WTC11 (cell line): ENCODE measurements at regions not wholly inside any gene's neighbourhood (a gene's known extent, or its start where the extent isn't known, plus 50 kb on each side); places are given as distances from the start of the nearest gene placed in this dataset.

Source experiments
- ESRRA ChIP-seq: sonication (generic); formaldehyde crosslinking; IDR thresholded peaks from 2 replicates; pipeline ENCODE4 v1.8.1; 2022; ENCODE audit warnings: mild to moderate bottlenecking, missing genetic modification reagents, borderline replicate concordance
- TF ChIP-seq, protein P1 (sequence below): fragments of 200-600 bp; IDR thresholded peaks from 2 replicates; pipeline ENCODE4 v1.8.0; 2022; ENCODE audit warnings: antibody characterized with exemption

DNA sequence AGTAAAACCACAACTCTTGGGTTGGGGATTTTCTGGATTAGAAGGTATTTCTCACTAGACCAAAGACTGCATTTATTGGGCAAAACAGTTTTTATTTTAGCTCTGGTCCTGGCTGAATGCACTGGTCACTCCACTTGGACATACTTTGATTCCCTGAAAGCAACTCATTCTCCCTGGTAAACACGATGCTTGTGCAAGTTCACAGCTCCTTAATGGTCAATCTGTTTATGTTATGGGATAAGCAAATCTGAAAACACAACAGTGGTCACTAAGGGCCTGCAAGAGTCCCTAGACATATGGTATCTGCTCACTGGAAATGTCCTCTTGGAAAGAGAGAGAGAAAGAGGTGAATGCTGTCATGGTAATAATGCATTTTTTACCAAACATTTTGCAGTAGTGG, 559.8 kb downstream of the CDH26 start:
- TF ChIP-seq, protein P1, sequence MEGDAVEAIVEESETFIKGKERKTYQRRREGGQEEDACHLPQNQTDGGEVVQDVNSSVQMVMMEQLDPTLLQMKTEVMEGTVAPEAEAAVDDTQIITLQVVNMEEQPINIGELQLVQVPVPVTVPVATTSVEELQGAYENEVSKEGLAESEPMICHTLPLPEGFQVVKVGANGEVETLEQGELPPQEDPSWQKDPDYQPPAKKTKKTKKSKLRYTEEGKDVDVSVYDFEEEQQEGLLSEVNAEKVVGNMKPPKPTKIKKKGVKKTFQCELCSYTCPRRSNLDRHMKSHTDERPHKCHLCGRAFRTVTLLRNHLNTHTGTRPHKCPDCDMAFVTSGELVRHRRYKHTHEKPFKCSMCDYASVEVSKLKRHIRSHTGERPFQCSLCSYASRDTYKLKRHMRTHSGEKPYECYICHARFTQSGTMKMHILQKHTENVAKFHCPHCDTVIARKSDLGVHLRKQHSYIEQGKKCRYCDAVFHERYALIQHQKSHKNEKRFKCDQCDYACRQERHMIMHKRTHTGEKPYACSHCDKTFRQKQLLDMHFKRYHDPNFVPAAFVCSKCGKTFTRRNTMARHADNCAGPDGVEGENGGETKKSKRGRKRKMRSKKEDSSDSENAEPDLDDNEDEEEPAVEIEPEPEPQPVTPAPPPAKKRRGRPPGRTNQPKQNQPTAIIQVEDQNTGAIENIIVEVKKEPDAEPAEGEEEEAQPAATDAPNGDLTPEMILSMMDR: no peak
- no peak for TF ChIP-seq ESRRA (CRISPR knock-in tag)
